Sigmoid colon (tissue), 6 donors: ENCODE measurements at regions not wholly inside any gene's neighbourhood (a gene's known extent, or its start where the extent isn't known, plus 50 kb on each side); places are given as distances from the start of the nearest gene placed in this dataset.

Experiments used
- DNase-seq: peaks from one replicate; pipeline ENCODE4 v3.0.0-alpha.2; 2019
- H3K27ac ChIP-seq, 4 donors: fragments of 200-600 bp; sonication (generic); one replicate each; pipeline ENCODE4 v1.5.1; 2016 to 2019; ENCODE audit warnings: mild to moderate bottlenecking in 1 of 4
- H3K27me3 ChIP-seq, 3 donors: fragments of 200-600 bp; sonication (generic); one replicate each; pipeline ENCODE4 v1.5.1; 2019; ENCODE audit warnings: mild to moderate bottlenecking in 1 of 3
- H3K36me3 ChIP-seq, 4 donors: fragments of 200-600 bp; sonication (generic); one replicate each; pipeline ENCODE4 v1.5.1; 2016 to 2019
- H3K4me1 ChIP-seq, 4 donors: fragments of 200-600 bp; sonication (generic); one replicate each; pipeline ENCODE4 v1.5.1; 2017 to 2019
- H3K4me3 ChIP-seq, 4 donors: fragments of 200-600 bp; sonication (generic); one replicate each; pipeline ENCODE4 v1.5.1; 2017 to 2019; ENCODE audit warnings: mild to moderate bottlenecking in 2 of 4, moderate library complexity in 1 of 4
- H3K9me3 ChIP-seq, 4 donors: fragments of 200-600 bp in 3 of 4; sonication (generic) in 3 of 4; one replicate each; pipeline versions ENCODE4 v1.5.1 to v1.6.1; 2013 to 2019
- CTCF ChIP-seq, 4 experiments: fragments of 450-650 bp in 3 of 4; fragments of 200-600 bp in 1 of 4; IDR thresholded peaks; one replicate each; pipeline ENCODE4 v1.5.1; 2016 to 2019; ENCODE audit warnings: antibody characterized with exemption in 4 of 4, mild to moderate bottlenecking in 3 of 4, moderate library complexity in 2 of 4
- EP300 ChIP-seq, 4 donors: sonication (generic); formaldehyde crosslinking; IDR thresholded peaks; one replicate each; pipeline ENCODE4 v1.6.1; 2017; ENCODE audit warnings: antibody characterized with exemption in 4 of 4
- POLR2A ChIP-seq, 2 donors: fragments of 450-650 bp; IDR thresholded peaks; one replicate each; pipeline ENCODE4 v1.6.1; 2016; ENCODE audit warnings: antibody characterized with exemption in 2 of 2, mild to moderate bottlenecking in 2 of 2, moderate library complexity in 2 of 2
- POLR2AphosphoS5 ChIP-seq, 4 donors: sonication (generic); formaldehyde crosslinking; IDR thresholded peaks; one replicate each; pipeline ENCODE4 v1.6.1; 2017; ENCODE audit warnings: antibody characterized with exemption in 4 of 4
- WGBS, 2 donors: extraction: QIAGEN DNeasy Blood & Tissue Kit; methylation state at CpG; one replicate each; pipeline ENCODE4 v1.1.7; 2013; 5-methylcytosine and 5-hydroxymethylcytosine counted together
- intact Hi-C: fragments of 100-400 bp; cut with DNase I; formaldehyde crosslinking; loops from one replicate; pipeline ENCODE4 v1.15.1; 2023
- donor health status: healthy with polysubstance abuse.
- donor health status: healthy.

GRCh38 chr14:103231376-103232019 lies 102.5 kb upstream of the EIF5 start:
- H3K4me1 ChIP-seq: peaks cover 0 to 13% (median 11%) of the 10 kb centered on the region in 4 donors
- no peaks in the 10 kb centered on the region for H3K9me3 ChIP-seq
- H3K4me3 ChIP-seq: no peak overlapping the region
- H3K27me3 ChIP-seq: peaks cover 0 to 8% (median 0%) of the 10 kb centered on the region in 3 donors
- H3K36me3 ChIP-seq: no peaks in the 10 kb centered on the region
- no peak overlapping the region for H3K27ac ChIP-seq
- TF ChIP-seq CTCF (IDR thresholded peaks at IDR 0.05) (no peak), POLR2A (IDR thresholded peaks at IDR 0.05) (no peak), EP300 (IDR thresholded peaks at IDR 0.05) (no peak), POLR2AphosphoS5 (IDR thresholded peaks at IDR 0.05) (no peak)
- WGBS, 2 donors: 82 to 90% methylated on average over 22 of the region's 22 CpGs
- intact Hi-C loops: no loop called here
- DNase-seq: no peak

DNA sequence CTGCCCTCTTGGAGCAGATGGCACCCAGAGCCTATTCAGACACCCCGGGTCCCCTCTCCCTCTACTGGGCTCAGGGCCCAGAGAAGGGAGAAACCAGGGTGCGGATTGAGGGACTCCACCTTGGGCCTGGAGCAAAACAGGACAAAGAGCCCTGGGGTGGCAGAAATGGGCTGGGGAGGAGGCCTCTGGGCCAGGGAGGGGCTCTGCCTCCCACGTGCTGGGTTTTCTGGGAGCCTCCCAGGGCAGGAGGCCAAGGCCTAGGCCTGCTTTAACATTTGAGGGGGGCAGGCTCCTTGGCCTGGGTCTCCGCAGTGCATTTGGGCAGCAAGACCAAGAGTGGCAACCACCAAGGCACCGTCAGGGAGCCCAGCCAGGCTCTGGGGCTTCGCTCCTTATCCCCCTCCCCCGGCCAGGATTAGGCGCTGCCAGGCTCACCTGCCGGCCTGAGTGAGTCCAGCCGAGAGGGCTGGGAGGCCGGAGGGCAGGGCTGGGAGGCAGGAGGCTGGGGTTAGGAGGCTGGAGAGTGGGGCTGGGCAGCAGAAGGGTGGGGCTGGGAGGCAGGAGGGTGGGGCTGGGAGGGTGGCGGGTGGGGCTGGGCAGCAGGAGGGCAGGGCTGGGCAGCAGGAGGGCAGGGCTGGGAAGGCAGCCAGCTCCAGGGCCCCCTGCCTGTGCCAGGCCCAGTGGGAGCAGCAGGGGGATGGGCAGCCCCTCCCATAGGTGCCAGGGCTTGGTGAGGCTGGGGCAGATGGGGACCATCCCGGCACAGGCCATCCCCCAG lies 101.8 kb upstream of the EIF5 start:
- Histone ChIP-seq H3K36me3 (no peaks in the 10 kb centered on the region), H3K27ac (no peak overlapping the region), H3K9me3 (no peaks in the 10 kb centered on the region), H3K4me1 (peaks cover 0 to 13% (median 11%) of the 10 kb centered on the region in 4 donors), H3K27me3 (peaks cover 0 to 4% (median 0%) of the 10 kb centered on the region in 3 donors), H3K4me3 (no peak overlapping the region)
- 38 to 71% methylated on average over 13 of the region's 13 CpGs for WGBS, 2 donors
- no peak for DNase-seq
- intact Hi-C loops: no loop called here
- TF ChIP-seq EP300 (IDR thresholded peaks at IDR 0.05) (no peak), CTCF (IDR thresholded peaks at IDR 0.05) (no peak), POLR2AphosphoS5 (IDR thresholded peaks at IDR 0.05) (no peak), POLR2A (IDR thresholded peaks at IDR 0.05) (no peak)

GRCh38 chr14:103232831-103233319 lies 101.2 kb upstream of the EIF5 start:
- TF ChIP-seq POLR2AphosphoS5 (IDR thresholded peaks at IDR 0.05): no peak
- TF ChIP-seq EP300 (IDR thresholded peaks at IDR 0.05): no peak
- no peak for TF ChIP-seq POLR2A (IDR thresholded peaks at IDR 0.05)
- TF ChIP-seq CTCF (IDR thresholded peaks at IDR 0.05): no peak
- H3K4me1 ChIP-seq: peaks cover 0 to 13% (median 11%) of the 10 kb centered on the region in 4 donors
- no peak for DNase-seq
- H3K27me3 ChIP-seq: peaks cover 0 to 4% (median 0%) of the 10 kb centered on the region in 3 donors
- intact Hi-C loops: no loop called here
- H3K4me3 ChIP-seq: no peak overlapping the region
- H3K27ac ChIP-seq: no peak overlapping the region
- H3K36me3 ChIP-seq: no peaks in the 10 kb centered on the region
- H3K9me3 ChIP-seq: no peaks in the 10 kb centered on the region
- 84 to 89% methylated on average over 16 of the region's 16 CpGs for WGBS, 2 donors

DNA sequence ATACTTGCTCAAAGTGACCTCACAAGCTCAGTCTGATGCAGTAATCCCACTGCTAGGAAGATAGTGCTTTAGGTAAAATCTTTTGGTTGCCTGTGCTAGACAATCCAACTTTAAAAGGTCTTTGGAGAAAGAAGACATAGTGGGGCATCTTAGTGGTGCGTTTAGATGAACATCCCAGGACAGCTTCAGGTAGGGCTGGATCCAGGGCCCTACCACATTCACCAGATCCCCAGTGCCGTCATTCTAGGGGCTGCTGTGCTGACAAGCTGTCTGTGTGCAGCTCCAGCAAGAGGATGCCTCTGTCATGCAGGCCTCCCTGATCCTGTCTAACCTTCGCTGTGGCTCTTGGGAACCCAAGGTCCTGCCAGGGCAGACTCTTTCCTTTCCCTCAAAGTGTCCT lies 100.7 kb upstream of the EIF5 start:
- no peak overlapping the region for H3K4me3 ChIP-seq
- H3K27ac ChIP-seq: no peak overlapping the region
- 94 to 96% methylated on average over 3 of the region's 3 CpGs for WGBS, 2 donors
- H3K27me3 ChIP-seq: peaks cover 0 to 4% (median 0%) of the 10 kb centered on the region in 3 donors
- TF ChIP-seq EP300 (IDR thresholded peaks at IDR 0.05) (no peak), CTCF (IDR thresholded peaks at IDR 0.05) (no peak), POLR2AphosphoS5 (IDR thresholded peaks at IDR 0.05) (no peak)
- peaks cover 0 to under 1% (median 0%) of the 10 kb centered on the region in 4 donors for H3K9me3 ChIP-seq
- H3K36me3 ChIP-seq: no peaks in the 10 kb centered on the region
- peaks cover 0 to 13% (median 11%) of the 10 kb centered on the region in 4 donors for H3K4me1 ChIP-seq
- intact Hi-C loops: no loop called here
- no peak for DNase-seq
